HG03139 (cell line): ENCODE measurements at regions not wholly inside any gene's neighbourhood (a gene's known extent, or its start where the extent isn't known, plus 50 kb on each side); places are given as distances from the start of the nearest gene placed in this dataset.

Experiments
- ATAC-seq: cut with Tn5 transposase; IDR thresholded peaks from one replicate; pipeline ENCODE4 v1.9.1; 2021; ENCODE audit not compliant: unreplicated experiment

DNA sequence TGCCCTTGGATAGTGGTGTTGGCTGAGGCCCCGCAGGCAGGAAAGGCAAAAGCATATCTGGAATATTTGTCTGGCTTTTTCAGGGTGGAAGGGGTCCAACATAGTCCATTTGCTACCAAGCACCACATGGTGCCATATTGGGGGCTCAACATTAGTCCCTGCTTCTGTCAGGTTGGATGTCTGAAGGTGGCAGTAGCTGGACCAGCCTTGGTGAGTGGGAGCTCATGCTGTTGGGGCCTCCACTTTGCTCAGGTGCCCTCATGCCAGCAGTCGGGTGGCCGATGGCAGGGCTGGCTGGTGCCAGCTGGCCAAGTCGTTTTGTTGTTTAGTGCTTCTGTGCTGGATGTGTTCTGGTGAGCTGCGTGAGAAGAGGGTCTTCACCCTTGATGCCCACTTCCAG lies 135.3 kb downstream of the PAPOLA start:
- ATAC-seq: no peak

DNA sequence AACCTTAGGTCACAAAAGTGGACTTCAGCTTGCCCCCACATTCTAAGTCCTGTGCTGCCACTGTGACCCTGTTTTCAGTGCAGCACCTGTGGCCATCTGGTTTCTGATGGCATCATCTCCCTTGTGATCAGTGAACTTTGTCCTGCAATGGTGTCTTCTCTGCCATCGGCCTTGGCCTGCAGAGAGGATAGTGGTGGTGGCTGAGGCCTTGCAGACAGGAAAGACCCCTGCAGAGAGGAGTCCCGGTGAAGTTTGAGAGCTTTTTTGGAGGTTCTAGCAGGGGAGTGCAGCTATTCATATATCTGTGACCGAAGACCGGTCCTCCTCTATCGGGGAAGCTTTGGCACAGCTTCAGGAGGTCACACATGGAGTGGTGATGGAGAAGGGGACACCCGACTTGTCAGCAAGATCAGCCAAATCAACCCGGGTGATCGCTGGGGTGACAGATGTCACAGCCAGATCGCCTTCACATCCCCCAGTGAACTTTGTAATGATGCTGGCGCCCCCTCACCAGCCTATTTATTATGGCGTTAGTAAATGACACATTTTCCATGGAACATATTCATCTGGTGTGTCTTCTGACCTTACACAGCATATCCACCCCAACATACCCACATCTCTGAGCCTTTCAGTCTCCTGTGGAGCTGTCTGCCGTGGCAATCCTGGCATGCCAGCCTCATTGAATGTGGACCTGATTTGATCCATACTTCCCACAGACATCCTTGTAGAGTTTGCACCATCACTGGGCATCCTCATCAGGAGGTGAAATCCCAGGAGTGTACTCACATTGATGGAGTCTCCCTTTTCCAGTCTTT lies 136.1 kb downstream of the PAPOLA start:
- no peak for ATAC-seq

DNA sequence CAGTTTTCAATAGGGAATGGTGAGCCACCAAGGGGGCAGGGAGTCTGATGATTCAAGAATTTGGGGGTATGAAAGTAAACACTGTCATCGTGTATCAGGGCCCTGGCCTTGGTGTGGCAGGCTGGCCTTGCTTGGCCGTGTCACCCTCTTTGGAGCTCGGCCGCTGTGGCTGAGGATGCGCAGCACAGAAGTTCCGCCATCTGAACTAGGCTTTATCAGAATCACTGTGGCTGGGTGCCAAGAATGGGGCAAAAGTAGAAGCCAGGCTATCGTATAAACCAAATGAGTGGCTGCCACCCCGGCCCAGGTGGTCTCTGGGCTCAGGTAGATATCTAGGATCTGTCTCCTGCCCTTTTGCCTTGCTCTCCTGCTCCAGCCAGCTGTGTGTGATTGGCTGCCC lies 137.4 kb downstream of the PAPOLA start:
- ATAC-seq: no peak

DNA sequence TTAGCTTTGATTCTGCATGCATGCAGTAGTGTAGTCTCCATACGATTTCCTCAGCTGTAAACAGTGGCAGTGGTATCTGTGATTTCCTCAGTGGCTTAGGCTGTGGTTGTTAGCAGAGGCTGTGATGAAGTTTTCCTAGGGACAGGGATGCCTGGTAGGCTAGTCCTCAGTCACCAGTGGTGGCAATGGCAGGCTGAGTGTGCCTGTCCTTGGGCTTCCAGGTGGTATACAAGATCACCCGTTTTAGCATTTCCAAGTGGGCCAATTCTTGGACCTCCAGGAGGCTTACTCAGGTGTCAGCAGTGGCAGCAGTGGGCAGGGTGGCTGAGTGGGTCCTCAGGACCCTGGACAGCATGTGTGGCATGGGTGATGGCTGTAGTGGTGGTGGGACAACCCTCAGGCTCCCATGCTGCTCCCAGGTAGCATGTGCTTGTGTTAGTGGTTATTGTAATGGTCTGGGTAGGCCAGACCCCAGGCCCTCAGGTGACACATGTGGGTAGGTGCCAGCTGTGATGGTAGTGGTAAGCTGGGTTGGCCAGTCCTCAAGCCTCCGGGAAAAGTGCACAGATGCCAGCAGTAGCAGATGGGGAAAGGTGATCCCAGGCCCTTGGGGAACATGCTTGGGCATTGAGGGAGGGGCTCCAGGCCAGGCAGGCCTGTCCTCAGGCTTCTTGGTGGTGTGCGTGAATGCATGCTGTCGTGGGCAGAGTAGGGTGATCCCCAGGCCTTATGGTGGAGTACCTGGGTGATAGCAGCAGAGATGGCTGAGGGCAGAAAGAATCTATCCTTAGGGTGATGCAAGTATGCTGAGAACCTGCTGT lies 146.5 kb downstream of the PAPOLA start:
- no peak for ATAC-seq

DNA sequence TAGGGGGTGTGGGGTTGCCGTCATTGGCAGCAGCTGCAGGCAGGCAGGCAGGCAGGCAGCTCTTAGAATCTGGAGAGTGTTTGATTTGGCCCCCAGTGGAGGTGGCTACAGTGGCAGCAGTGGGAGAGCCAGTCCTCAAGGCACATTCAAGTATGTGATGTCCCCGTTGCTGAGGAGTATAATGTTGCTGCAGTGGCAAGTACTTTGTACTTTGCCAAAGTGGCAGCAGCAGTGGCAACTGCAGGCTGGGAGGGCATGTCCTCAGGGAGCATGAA lies 147.1 kb downstream of the PAPOLA start:
- no peak for ATAC-seq

DNA sequence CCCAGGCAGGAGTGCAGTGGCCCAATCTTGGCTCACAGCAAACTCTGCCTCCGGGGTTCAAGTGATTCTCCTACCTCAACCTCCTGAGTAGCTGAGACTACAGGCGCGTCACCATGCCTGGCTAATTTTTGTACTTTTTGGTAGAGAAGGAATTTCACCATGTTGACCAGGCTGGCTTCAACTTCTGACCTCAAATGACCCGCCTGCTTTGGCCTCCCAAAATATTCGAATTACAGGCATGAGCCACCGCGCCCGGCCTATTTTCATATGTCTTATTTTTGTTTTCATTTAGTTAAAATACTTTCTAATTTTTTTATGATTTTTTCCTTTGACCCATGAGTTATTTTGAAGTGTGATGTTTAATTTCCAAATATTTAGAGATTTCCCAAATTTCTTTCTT lies 143.6 kb upstream of the VRK1 start:
- ATAC-seq: no peak

DNA sequence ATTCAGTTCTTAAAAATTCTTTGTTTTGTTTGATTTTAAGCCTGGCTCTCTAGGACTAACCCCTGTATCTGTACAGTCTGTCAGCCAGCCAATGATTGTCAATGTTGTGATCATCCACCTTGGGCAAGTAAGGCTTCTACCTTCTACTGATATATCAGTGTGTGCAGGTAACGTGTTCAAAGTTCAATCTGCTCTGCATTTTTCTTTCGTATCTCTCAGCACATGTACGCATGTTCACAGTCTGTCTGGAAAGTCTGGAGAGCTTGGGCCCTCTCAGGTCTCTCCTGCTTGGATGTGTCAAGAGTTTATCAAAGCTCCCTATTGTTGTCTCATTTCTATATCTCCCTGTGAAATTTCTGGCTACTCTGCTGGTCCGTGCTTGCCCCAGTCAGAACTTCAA lies 138.6 kb upstream of the VRK1 start:
- ATAC-seq: no peak

DNA sequence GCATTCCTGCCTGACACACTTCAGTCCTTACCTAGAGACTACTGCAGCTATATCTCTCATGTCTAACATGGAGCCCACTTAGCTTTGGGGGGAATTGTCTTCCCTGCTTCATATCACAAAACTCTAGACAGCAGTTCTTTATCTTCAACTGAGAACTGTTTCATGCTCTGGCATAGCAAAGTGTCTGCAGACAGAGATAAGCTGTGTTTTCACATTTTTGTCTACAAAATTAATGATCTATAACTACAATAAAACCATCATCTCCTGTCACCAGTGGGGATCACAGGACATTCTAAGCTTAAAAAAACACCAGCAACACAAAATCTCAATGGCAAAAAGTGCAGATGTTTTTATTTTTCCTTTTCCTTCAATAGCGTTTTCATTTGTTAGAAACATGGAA lies 137.1 kb upstream of the VRK1 start:
- no peak for ATAC-seq

DNA sequence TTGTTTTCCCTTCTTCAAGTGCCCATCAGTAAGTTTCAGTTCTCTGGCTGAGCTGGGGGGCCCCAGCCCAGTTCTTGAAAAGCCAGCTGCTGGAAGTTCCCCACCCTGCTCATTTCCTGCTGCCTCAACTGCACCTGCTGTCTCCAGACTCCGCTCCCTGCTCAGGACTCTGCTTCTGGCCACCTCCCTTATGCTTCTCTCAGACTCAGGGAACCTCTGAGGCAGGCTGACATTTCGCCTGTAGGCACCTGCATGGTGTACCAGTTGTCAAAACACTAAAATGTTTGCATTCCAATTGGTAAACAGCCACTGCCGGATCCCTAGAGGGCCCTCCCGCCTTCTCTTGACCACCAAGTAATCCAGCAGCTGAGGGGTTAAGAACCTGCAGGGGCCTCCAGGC lies 136.5 kb upstream of the VRK1 start:
- no peak for ATAC-seq

DNA sequence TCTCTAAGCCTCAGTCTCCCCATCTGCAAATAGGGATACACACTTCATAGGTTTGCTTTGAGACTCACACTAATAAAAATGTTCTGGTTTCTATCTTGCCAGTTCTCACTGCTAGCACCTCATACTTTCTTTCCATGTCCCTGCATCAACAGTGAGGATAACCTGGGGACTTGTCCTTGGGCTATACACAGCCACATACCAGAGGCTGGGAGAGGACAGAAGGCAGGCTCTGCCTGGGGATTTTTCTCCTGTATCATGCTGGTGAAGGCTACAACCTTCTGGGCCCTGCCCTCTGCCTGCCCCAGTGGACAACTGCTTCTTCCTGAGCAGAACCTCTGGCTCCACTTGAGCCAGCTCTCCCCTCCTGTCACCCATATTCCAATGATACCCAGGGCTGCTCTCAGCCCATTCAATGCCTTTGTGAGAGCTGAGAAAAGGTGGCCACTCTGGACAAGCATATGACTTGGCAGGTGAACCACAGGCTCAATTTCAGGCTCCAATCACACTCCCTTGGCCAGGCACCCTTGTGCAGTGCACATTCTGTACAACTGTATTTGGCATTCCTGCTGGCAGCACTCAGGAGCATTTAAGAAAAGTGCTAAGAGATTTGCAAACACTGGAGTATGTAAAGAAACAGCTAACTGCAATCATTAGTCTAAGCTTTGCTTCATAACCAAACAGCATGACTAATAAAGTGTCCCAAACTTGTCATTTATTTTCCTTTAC lies 135.8 kb upstream of the VRK1 start:
- ATAC-seq: no peak

DNA sequence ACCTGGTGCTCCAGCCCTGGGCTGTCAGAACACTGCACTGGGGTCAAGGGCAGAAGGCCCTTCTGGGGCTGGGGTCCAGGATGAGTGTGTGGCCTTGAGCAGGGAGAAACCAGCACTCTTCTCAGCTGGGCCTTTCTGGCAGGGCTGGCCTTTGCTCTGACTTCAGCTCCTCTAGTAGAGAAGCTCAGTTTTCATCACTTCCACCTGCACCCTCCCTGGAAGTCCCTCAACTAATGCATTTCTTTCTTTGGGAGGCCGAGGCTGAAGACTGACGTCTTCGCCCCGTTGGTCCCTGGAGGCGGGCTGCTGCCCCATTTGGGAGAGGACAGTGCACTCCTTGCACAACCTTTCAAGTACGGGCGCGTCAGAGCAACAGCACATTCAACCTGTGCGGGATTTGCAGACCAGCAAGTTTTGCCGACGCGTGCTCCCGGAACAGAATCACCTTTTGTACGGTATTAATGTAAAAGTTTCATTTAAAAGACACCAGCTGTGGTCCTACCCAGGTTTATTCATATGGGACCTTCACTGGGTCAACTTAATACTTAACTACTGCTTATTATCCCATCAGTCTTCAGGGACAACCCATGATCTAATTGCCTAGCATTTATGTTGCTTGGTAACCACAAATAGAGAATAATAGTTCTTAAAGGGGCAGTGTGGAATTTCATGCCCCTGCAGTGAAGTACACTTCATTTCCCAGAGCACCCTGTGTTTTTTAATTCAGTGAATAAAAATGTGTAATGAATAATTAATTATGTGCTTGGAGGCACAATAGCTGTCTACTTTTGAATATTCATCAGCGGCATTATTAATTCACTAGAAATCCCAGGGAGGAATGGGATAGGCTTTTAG lies 134.8 kb upstream of the VRK1 start:
- ATAC-seq: no peak

DNA sequence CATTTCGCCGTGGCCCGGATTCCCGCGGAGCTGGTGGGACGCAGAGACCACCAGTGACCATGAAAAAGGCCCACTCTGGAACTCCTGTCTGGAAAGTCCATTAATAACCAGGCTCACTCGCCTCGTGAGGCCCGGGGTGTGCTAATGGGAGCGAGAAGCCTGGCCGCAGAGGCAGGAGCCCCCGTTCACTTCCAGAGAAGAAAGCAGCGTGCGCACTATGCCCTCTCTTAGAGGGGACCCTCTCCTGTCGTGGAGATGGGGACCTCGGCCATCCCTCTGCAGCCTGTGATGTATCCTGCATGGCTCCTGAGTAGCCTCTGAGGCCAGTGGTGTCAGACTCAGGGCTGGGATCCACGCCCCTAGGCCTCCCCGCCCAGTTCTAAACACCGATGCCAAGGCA lies 134.1 kb upstream of the VRK1 start:
- ATAC-seq: no peak

DNA sequence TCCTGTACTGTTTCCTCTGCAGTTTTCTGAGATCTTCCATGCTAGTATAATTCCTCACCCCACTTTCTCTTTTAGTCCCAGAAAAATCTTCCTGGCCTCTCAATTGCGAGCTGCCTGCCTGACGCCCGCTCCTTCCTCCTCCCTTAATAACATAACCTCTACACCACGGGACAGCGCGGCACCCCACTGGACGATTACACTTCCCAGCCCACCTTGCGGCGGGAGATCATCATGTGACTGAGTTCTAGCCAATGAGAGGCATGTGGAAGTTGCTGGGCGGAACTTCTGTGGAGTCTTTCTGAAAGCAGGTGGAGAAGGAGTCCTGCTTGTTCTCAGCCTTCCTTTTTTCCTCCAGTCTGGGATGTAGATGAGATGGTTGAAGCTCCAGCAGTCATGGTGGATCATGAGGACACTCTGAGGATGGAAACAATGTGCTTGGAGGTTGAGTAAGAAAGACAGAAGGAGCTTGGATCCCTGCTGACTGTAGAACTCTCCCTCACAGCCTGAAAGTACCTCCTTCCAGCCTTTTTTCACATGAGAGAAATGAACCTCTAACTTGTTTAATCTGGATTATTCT lies 133.6 kb upstream of the VRK1 start:
- no peak for ATAC-seq

DNA sequence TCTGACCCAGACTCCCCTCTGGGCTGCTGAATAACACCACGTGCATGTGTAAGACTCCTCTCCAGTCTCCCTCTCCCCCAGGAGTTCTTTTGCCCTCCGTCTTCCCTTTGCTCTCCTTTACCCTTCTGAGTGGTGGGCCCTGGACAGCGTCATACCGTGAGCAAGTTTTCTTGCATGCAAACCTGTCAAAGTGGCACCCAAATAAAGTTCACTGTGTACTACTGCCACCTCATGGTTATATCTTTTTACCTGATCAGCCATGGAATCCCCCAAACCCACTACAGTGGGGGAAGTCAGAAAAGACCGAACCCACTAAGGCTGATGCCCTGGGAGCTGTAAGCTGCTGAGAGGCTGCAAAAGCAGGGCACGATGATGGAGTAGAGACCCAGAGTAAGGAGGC lies 131.1 kb upstream of the VRK1 start:
- ATAC-seq: no peak

DNA sequence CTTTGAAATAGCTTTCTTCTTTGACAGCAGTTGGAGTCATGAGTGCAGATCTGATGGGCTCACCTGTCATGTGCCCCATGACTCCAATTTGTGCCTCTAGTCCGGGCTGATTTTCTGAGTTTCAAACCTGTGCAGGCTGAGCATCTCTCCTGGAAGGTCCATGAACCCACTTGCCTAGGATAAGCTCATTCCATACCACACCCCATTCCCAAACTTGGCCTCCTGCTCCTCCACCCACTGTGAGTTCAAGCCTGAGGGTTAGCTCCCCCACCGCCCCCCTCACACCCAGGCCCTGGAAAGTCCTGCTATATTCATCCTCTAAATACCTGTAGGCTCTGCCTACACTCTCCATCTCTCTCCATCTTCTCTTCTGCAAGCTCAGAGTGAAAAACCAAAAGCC lies 126.8 kb upstream of the VRK1 start:
- no peak for ATAC-seq

DNA sequence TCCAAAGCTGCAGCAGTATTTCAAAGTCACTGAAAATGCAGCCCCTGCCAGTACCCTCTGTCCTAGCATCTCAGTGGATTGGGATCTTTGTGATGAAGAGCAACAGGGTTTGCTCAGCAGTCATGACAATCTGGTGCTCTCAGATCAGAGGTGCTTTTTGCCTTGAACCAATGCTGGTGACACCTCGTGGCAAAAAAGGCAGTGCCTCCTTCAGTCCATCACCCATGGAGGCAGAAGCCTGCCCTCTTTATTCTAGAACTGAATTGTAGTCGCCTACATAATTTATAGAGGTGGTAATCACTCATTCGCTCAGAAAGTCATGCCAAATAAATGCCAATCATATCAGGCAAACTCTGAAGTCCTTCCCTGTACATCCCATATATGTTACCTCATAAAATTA lies 126.0 kb upstream of the VRK1 start:
- no peak for ATAC-seq

DNA sequence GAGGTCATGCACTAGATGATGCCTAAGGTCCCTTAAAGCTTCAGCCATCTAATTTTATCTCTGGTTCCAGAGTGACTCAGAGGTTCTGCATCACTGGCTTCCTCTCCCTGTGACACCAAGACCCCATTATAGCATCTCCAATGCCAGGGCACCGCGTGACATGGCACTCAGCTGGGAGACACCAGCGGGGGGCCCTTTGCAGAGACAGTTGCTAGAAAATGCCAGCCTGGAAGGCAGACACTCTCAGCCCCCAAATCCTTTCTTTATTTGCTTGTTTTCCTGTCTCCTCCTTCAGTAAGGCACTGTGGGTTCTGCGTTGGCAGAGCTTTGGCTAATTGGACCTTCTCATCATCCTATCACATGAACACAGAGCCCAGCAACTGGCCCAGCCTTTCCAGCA lies 123.5 kb upstream of the VRK1 start:
- ATAC-seq: no peak

DNA sequence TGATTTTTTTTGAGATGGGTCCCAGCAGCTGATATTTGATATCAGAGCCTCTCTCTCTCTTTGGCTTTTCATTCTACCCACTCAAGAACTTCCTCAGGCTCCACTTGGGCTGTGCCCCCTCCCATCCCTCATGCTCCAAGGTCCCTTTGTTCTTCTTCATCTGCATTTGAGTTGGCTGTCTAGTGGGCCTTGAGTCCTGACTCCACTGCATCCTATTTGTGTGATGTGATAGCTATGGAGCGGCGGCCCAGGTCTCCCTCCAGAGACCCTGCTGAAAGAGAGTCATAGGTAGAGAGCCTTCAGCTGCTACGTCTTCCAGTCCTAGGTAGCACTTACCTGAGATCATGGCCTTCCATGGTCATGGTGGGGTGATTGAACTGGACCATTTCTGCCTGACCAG lies 123.1 kb upstream of the VRK1 start:
- no peak for ATAC-seq

DNA sequence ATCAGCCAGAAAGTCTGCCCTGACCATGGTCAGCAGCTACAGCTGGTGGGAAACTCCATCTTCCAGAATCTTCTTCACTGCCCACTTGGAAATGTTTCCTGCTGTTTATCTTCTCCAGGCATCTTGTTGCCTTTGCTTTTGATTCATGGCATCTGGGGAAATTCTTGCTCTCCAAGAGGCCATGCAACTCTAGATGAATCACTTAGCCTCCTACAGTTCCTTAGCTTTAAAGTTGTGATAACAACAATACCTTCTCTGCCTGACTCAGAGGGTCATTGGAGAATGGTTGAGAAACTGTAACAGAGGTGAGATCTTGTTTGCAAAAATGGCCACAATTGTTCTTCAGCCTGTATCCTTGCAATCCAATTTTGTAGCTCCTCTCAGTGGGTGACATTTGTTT lies 121.0 kb upstream of the VRK1 start:
- no peak for ATAC-seq

DNA sequence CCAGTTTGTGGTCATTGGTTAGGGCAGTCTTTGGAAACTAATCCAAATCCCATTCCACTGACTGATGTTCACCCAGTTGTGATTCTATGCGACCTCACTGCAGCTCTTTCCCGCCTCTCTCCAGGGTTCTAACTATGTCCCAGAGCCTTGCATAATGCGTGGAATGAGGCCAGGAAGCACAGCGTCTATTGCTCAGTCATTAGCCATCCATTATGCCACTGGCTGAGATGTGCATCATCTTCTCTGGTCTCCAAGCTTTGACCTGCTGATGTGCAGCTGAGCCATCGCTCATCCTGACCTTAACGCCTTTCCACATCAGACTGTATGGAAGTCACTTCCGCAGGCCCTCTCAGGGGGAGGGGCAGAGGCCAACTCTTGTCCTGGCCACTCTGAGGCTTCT lies 115.4 kb upstream of the VRK1 start:
- ATAC-seq: no peak

DNA sequence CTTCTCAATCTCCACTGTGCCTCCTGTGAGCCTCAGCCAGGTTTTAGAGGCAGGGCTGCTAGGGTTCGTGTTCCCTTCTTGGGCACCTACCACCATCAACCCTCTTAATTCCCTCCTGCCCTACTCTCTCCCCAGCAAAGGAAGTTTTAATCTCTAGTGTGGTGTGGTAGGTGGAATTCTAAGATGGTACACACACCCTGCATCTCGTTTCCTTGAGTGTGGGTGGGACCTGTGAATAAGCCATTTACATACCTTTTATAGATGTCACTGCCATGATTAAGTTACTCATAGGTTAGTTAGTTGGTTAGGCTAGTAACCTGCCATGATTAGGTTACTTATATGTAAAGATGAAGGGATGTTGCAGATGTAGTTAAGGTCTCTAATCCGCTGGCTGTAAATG lies 114.8 kb upstream of the VRK1 start:
- ATAC-seq: no peak
